ENCODE measurements at regions not wholly inside any gene's neighbourhood (a gene's known extent, or its start where the extent isn't known, plus 50 kb on each side); places are given as distances from the start of the nearest gene placed in this dataset.
"Not testable (repeated sequence)": the region's sequence is repeated elsewhere in the genome, so short reads cannot be mapped to it uniquely, and the experiment has no call there.

DNA sequence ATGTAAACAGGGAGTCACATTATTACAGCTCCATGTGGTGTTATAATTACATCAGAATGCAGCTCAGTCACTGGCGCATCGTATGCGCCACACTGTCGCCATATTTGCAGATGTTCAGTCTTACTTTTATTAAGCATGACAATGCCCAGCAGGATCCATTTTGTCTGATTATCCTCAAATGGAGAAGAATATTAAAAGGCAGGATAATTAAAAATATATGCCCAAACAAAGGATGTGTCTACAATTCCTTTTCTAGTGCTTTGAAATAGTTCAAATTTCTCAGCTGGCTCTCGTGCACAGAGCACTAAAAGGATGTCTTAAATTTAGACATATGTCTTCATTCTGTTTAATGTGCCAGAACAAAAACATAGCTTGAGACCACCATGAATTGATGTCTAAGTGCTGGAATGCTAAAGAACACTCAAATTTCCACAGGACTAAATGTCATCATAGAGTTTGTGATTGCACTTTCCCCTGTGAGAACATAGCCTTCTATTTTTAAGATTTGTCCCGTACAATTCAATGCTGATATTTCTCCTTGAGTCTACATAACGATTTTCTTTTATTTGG, 168.0 kb downstream of the DKK1 start:
- DNase-seq (ENCODE audit: low read depth), result no peak

DNA sequence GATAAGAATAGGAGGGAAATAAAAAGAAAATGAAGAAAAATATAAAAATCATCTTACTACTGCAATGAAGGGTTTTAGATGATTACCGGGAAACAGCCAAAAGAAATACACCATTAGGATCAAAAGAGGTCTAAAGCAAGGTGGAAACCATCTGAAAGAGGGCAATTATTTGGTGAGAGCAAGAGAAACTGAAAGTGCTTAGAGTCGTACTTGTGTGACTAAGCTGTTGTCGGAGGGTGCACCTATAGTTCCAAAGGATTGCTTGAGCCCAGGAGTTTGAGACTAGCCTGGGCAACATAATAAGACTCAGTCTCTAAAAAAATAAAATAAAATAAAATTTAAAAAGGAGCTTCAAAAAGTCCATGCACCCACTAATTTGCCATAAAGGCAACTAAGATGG, 169.5 kb downstream of the DKK1 start:
- DNase-seq (ENCODE audit: low read depth), result no peak

DNA sequence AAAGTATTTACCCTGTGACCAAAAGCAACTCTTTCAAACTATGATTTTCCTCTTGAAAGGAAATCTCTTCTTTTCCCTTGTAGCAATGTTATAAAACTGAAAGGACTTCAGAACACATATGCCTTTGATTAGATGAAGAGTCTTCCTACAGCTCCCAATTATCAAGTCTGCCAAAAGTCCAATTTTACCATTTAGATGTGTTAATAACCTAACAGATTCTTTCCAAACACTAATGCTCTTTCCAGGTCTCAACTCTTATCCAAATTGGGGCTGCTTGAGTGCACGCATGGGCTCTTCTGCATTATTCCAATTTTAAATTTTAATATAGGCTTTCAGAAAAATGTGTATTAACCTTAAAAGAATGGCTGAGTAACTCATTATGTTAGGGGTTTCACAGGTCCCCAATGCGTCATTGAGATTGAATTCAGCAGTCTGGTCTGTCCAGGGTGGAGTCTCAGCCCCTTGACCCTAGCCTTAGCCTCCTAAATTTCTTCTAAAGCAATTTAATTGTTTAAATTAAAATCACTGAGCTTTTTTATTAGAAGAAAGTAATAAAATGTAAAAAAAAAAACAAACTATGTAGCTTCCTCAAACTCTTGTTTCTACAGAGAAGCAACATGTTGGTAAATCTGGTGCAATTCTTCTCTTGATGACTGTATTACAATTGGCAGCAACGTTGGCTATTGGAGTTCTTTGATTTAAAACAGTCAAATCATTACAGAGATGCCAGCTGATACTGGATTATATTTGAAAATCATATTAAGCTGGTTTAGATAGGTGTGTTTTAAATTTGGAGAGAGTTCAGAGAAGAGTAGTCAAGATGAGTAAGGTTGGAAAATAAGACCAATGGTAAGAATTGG, 170.4 kb downstream of the DKK1 start:
- no peak for DNase-seq (ENCODE audit: low read depth)

DNA sequence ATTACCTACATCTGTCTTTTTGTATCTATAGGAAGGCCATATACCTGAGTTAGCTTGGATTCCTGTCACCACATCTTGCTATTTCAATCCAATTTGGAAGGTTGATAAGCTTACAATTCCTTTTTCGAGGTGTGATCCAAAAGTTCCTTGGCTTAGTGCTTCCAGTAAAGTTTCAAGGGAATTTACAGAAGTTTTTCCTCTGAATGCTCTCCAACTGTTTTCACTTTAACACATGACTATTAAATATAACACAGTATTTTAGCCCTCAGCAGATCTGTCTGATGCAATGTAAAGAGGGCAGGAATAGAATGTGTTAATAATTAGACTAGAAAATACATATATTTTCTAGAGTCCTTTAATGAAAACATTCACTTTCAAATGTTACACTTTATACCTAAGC, 171.4 kb downstream of the DKK1 start:
- no peak for DNase-seq (ENCODE audit: low read depth)

DNA sequence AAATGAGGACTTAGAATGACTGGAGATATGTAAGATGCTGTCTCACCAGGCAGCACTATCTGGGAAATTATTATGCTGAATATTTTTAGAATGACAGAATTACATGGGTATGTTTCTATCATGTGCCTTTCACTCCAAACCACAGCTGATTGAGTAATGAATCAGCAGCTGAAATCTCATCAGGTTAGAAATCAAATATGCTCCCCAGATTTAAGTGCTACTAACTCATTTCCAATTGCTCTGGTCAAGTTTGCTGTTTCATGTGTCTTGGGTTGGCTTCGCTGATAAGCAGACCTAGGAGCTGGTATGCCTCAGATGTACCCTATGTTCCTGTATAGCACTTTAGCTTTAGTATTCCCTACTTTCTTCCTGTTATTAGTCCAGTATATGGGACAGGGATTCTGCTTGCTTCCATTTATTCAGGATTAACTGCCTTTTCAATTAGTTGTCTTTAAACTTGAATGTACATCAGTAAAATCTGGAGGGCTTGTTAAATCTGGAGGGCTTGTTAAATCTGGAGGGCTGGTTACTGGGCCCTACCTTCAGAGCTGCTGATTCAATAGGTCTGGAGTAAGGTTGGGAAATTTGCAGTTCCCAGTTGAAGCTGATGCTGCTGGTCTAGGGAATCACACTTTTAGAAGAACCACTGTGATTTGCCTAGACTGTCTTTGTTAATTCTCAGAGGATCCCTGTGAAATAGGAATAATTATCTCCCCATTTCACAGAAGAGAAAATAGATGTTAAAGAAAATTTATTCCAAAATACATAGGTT, 172.9 kb downstream of the DKK1 start:
- DNase-seq (ENCODE audit: low read depth), result peak; percentile 93

DNA sequence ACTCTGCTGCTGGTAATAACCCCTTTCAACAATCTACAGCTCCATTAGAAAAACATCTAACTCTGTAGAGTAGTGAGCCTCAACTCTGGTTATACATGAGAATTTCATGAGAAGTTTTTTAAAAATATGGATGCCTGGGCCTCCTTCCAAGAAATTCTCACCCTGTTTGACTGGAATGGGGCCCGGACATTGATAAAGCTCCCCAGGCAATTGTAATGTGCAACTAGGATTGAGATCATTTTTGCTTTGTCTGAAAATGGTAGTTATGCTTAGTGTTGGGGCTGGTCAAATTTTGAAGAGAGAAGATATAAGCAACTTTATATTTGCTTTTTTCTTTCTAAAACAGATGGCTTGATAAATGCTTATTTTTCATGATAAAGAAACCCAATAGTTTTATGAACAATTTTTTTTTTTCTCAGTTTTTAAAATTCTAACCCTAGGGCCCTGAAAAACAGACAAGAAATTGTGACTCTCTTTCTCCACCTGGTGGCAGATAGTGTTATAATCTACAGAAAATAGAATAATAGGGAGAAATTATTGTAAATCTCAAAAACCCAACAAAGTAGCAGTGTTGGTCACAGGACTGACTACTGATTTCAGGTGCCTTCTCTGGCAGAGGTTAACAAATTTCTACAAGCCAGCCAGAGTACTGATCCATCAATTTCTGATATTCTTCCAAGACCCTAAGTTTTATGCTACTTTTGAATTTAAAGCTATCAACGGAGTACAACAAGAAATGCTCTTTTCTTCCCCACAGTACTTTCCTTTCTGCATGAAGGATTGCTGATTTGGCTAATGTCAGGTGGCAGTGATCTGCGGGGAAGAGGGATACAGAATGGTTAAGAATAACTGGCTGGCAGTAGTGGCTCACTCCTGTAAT, 174.8 kb downstream of the DKK1 start:
- DNase-seq (ENCODE audit: low read depth), result peak; percentile 42

DNA sequence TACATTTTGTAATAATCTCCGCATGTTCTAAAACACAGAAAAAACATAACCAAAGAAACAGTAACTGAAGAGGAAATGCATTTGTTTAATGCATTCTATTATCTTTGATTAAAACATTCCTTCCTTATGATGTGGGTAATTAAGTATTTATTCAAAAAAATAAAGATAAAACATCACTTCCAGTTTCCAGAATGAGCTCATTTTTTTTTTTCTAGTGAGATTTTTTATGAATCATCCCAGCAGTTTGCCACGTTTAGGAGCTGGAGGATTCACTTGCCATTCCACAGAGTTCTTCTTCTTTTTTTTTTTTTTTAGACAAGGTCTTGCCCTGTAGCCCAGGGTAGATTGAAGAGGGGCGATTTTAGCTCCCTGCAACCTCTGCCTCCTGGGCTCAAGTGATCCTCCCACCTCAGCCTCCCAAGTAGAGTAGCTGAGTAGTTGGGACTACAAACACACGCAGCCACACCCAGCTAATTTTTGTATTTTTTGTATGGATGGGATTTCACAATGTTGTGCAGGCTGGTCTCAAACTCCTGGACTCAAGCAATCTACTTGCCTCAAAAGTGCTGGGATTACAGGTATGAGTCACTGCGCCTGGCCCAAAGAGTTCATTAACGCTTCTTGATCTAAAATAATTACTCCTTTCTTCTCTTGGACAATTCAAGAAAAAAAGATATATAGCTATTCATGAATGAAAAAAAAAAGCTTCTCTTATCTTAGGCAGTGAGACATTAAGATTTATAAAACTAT, 177.3 kb downstream of the DKK1 start:
- no peak for DNase-seq (ENCODE audit: low read depth)

DNA sequence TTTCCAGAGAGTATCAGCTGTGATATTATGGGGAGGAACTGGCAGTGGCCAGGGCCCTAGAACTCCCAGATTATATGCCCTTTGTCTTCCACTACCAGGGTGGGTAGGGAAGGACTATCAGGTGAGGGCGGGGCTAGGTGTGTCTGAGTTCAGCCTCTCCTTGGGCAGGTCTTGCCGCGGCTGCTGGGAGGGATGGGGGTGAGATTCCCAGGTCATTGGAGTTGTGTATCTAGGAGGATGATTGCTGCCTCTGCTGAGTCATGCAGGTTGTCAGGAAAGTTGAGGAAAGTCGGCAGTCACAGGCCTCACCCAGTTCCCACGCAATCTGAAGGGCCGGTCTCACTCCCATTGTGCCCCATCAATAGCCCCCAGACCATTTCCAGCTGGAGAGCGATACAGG, 185.2 kb downstream of the DKK1 start:
- DNase-seq (ENCODE audit: low read depth), result no peak

DNA sequence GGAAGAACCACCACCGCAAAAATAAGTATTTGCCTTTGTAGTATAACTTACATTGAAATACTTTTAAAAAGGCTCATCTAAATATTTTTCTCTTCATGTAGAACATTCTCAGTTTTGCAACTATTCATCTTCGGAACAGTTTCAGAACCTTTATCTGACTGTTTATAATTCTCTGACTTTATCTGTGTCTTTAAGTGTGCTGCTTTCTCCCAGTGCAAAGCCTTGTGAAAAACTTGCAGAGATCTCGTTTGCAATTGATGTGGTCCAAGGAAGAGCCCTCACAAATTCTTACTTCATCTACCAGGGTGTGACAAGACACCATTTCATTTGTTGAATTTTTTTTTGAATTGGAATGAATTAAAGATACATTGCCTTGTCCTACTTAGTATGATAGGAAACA, 186.4 kb downstream of the DKK1 start:
- DNase-seq (ENCODE audit: low read depth), result no peak

DNA sequence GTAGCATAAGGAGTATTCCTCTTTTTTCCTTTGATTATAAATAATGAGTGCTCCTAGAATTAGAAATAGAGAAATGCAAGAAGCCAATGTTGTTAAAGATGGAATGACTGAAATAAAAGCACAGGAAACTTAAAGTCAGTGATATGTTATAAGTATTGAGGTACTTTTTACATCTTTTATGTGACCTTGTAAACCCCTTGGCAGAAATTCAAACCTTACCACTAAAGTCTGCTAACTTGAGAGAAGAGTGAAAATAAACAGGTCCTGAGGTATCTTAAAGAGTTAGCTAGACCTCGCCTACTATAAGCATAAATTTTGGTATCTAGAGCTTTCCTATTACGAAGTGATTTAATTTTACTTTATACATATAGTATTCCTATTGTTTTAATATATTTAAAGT, 188.2 kb downstream of the DKK1 start:
- DNase-seq (ENCODE audit: low read depth), result no peak

DNA sequence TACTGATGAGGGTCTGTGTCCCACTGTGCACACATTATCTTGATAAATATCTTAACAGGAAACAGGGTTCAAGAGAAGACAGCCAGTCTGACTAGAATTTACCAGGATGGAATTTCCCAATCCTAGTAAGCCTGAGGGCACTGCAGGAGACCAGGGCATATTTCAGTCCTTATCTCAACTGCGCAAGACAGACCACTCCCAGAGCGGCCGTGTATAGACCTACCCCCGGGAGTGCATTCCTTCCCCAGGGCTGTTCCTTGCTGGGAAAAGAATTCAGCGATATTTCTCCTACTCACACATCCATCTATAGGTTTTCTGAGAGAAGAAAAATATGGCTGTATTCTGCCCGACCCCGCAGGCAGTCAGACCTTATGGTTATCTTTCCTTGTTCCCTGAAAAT, 191.3 kb downstream of the DKK1 start:
- DNase-seq (ENCODE audit: low read depth), result not testable (repeated sequence)

DNA sequence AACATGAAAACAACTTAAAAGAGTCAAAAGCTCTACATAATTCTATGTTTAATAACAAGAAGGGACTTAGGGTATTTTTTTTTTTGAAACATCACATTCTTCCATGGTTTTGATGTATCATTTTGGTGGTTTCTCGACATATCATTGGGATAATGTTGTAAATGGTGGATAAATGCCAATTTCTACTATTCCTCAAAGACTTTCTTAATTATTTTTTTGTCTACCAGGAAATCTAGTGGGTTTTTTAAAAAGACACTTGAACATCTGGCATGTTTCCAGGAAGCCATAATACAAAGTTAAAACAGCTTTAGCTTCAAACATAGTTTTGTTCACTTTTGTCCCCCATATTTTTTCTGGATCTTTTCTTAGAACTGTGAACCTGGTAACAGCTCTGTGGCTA, 200.4 kb downstream of the DKK1 start:
- DNase-seq (ENCODE audit: low read depth), result no peak

DNA sequence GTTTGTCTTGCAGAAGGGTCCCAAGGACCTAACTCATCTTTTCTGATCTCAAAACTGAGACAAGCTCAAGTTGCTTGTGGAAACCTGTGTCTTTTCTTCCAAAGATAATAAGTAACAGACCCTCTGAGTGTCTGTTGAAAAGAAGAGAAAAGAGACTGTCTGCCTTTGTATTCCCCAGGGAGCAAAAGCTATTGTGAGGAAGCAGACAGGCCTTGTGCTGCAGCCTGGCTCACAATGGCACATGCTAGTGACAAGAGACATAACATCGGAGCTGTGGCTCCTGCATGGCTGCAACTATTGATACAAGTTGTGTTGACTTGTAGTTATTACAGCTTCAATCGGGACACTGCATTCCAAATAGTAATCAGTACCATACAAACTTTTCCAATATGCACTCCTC, 202.9 kb downstream of the DKK1 start:
- DNase-seq (ENCODE audit: low read depth), result no peak

DNA sequence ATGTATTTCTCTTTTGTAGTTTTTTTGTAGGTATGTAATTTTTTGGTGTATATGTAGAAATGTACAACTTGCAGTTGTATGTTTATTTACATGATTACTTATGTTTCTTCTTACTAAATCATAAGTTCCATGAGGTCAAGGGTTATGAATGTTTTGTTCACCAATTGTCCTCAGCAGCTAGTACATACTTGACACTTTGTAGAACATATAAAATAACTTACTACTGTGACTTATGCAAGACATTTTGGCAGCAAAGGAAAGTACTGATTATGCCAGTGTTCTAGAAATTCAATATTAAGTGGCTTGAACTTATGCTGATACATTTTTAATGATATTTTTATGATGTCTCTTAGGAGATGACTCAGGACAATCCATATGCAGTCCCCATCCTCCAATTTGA, 209.6 kb downstream of the DKK1 start:
- no peak for DNase-seq (ENCODE audit: low read depth)

DNA sequence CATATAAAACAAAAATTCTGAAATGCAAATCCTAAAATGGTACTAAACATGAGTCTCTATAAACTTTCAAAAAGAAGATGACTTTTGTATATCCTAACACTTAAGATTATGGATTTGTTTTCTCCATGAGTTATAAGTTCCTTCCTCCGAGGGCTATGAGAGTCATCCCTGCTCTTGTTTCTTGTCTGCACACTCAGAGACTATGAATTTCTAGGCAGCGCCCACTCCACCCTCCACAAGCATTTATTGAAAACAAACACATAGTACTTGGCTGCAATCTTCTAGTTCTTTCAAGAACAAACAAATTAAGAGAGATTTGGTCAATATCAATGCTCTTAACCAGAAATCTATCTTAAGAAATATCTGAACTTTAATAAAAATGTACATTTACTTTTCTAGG, 211.7 kb downstream of the DKK1 start:
- no peak for DNase-seq (ENCODE audit: low read depth)

DNA sequence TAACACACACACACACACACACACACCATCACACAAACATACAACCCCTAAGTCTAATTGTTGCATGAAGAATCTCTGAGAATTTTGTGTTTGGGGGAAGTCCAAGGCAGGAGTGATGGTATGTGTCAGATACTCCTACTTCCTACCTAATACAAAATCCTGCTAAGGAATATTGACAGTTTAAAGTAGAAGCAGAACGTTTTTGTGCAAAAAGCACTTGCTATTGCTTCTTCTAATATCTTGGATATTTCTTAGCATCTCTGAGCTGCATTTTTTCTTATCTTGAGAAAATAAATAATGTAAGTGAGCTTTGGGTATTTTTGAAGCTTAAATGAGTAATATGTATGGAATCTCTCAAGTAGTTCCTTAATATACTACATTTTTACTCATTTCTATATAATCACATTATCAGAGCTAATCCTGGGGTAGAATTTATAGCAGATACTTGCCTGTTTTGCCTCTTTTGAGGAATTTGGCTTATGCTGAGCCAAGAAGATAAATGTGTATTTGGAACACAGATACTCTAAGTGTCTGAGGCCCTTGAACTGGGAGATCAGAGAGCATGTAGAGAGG, 212.3 kb downstream of the DKK1 start:
- DNase-seq (ENCODE audit: low read depth), result no peak

DNA sequence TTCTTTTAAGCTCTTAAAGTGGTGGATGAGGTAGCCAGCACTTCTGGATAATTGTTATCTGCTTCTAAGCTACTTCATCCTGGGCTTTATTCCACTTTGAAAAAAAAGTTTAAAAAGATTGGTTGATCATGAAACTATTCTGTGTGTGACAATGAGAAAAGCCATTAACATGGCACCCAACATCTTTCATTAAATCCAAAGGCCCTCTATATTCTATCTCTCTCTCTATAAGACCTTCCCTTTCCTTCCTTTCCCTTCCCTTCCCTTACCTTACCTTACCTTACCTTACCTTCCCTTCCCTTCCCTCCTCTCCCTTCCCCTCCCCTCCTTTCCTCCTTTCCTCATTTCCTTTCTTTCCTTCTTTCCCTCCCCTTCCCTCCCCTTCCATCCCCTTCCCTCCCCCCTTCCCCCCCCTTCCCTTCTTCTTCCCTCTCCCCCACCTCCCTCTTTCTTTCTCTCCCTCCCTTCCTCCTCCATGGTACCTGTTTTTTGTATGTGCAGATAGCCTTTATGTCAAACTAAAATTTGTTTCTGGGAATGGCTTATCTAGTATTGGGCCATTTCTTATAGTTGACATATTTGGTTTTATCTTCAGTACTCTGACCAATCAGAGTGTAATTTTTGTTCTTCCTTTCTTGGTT, 218.7 kb downstream of the DKK1 start:
- no peak for DNase-seq (ENCODE audit: low read depth)

DNA sequence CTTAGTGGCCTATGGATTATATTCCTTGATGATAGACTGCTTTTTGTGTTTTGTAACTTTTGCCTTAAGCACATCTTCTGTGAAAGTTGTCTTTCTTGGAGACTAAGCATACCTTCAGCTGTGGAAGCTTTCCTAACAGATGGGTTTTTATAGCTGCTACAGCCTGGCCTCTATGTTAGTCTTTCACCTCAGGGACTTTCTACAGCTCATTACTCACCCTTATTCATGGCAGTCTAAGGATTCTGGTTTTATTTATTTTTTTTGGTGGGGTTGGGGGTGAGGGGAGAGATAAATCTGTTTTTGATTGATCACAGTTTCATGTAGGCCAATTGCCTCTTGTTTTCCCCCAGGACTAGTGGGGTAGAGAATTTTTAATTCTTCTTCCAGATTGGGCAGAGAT, 219.9 kb downstream of the DKK1 start:
- no peak for DNase-seq (ENCODE audit: low read depth)

DNA sequence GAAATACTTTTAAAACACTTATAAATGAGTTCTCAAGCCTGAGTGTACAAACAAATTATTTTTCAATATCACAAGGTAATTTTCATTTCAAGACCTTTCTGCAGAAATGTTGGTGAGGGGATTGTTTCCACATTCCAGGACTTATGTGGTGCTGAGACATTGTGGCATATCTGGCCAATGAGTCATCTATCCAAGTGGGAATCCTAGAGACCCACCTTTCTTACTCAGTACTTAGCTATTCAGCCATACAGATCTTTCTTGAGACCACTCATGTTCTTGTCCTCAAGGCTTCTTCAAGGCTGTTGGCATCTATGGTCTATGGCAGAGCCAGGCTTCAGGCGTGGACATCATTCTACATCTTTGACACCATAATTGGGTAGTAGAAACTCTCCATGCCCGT, 225.4 kb downstream of the DKK1 start:
- no peak for DNase-seq (ENCODE audit: low read depth)

DNA sequence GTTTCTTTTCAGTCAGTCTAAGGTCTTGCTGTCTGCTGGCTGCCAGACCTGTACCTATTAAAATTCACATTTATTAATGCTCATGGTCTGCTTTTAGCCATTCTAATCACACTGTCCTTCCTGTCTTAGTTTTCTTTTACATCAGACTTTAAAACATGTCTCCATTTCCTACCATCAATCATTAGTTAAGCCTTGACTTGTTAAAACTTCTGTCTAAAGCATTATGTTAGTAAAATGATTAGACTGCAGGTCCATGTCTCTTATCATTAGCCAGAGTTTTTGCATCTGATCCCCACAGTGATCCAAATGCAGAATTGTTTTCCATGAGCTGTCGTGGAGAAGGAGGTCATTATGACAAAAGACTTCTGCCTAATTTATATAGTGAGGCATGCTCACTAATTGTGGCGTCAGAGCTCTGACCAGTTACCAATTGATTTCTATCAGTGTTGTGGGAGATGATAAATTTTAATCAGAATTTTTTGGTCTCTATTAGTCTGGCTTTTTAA, 226.5 kb downstream of the DKK1 start:
- DNase-seq (ENCODE audit: low read depth), result no peak

Data from HS-5 (cell line).